ENCODE measurements at regions not wholly inside any gene's neighbourhood (a gene's known extent, or its start where the extent isn't known, plus 50 kb on each side); places are given as distances from the start of the nearest gene placed in this dataset.
"Not testable (repeated sequence)": the region's sequence is repeated elsewhere in the genome, so short reads cannot be mapped to it uniquely, and the experiment has no call there.

DNA sequence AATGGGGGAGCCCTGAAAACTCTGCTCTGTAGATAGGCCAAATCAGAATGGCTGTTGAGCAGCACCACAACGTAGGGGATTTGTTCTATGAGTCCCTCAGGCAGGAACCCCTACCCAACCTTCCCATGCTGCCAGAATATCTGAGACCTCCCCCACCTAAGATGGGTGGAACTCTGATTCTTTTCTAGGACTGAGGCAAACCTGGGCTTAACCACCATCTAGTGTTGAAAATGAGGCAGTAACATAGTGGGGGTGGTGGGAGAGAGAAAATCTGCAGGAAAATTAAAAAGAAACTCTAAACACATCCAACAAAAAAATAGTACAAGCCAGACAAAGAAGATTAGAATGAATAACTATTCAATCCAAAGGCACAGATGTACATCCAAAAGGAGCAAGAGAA is 228.4 kb downstream of the ATPSCKMT start:
- Histone ChIP-seq H3K36me3 (ENCODE audit: control insufficient read depth in 1 of 2, insufficient read depth in 2 of 2, low read length in 1 of 2) (no peaks in the 10 kb centered on the region), H3K27ac (ENCODE audit: low read depth in 1 of 2, low read length in 2 of 2) (no peak overlapping the region), H3K4me1 (ENCODE audit: control insufficient read depth in 1 of 2, insufficient read depth in 2 of 2, low read length in 2 of 2) (no peaks in the 10 kb centered on the region), H3K9me3 (ENCODE audit: control insufficient read depth, low read length) (peaks cover 2% of the 10 kb centered on the region), H3K27me3 (ENCODE audit: control insufficient read depth in 1 of 2, insufficient read depth in 2 of 2, low read length in 1 of 2) (no peaks in the 10 kb centered on the region), H3K4me3 (ENCODE audit: low read length in 2 of 2) (no peak overlapping the region)
- intact Hi-C loops (cut with DNase I) = no loop called here
- DNase-seq (no peak), ATAC-seq (ENCODE audit: low FRiP score) (no peak)
- WGBS, 2 donors = 81 to 91% methylated on average over 1 of the region's 1 CpG

DNA sequence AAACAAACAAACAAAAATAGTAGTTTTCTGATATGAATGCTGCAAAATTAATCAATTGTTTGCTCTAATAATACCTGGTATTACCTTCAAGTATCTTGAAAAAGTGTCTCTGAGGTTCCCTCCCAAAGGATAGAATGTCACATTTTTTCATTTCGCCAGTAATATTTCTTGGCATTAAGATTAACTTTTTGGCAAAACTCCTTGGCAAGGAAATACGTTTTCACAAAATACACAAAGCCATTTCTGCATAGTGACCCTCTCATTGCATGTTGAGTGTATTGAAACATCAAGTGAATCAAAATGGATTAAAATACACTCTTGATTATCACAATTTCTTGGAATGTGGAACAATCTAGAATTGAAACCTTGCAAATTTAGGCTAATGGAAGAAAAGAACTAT is 230.5 kb downstream of the ATPSCKMT start:
- Histone ChIP-seq H3K9me3 (ENCODE audit: control insufficient read depth, low read length) (peaks cover 2% of the 10 kb centered on the region), H3K4me3 (ENCODE audit: low read length in 2 of 2) (no peak overlapping the region), H3K4me1 (ENCODE audit: control insufficient read depth in 1 of 2, insufficient read depth in 2 of 2, low read length in 2 of 2) (no peaks in the 10 kb centered on the region), H3K27ac (ENCODE audit: low read depth in 1 of 2, low read length in 2 of 2) (no peak overlapping the region), H3K27me3 (ENCODE audit: control insufficient read depth in 1 of 2, insufficient read depth in 2 of 2, low read length in 1 of 2) (no peaks in the 10 kb centered on the region), H3K36me3 (ENCODE audit: control insufficient read depth in 1 of 2, insufficient read depth in 2 of 2, low read length in 1 of 2) (no peaks in the 10 kb centered on the region)
- DNase-seq (no peak), ATAC-seq (ENCODE audit: low FRiP score) (no peak)
- WGBS, 2 donors = 0 to 3% methylated on average over 2 of the region's 2 CpGs
- intact Hi-C loops (cut with DNase I) = no loop called here

DNA sequence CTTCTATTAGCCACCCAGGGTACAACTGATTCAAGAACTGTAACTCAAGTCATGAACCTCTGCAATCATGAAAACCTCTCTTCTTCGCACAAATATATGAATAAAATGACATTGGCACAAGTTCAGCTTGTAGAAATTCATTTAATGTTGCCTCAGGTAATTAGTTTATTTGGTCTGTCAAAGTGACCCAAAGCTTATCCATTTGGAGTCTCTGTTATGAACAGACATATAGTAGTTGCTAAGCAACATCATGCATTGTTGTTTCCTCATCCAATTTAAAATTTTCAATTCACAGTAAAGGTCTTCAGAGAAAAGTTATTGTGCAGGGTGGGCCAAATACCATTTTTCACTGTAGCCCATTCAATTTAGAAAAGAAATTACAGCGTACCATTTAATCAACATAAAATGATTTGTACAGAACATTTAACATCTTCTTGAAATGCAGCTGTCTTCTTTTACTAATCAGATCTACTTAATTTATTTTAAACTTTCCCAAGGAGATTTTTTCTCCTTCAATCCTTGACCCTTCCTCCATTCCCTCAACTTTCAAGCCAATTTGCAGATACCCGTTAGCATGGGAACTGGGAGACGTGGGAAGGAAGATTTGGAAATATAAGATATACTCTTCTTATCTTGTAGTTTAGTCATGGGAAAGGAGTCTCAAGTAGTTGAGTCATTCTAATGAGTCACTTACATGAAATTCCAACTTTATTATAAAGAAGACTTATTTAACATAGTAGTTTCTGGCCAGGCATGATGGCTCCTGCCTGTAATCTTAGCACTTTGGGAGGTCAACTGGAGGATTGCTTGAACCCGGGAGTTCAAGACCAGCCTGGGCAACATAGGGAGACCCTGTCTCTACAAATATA is 231.3 kb downstream of the ATPSCKMT start:
- ATAC-seq (ENCODE audit: low FRiP score) (no peak), DNase-seq (no peak)
- H3K4me1 ChIP-seq (ENCODE audit: control insufficient read depth in 1 of 2, insufficient read depth in 2 of 2, low read length in 2 of 2) = no peaks in the 10 kb centered on the region
- 36 to 39% methylated on average over 5 of the region's 5 CpGs for WGBS, 2 donors
- H3K9me3 ChIP-seq (ENCODE audit: control insufficient read depth, low read length) = peaks cover 2% of the 10 kb centered on the region
- intact Hi-C loops (cut with DNase I) = no loop called here
- H3K4me3 ChIP-seq (ENCODE audit: low read length in 2 of 2) = no peak overlapping the region
- no peak overlapping the region for H3K27ac ChIP-seq (ENCODE audit: low read depth in 1 of 2, low read length in 2 of 2)
- no peaks in the 10 kb centered on the region for H3K36me3 ChIP-seq (ENCODE audit: control insufficient read depth in 1 of 2, insufficient read depth in 2 of 2, low read length in 1 of 2)
- H3K27me3 ChIP-seq (ENCODE audit: control insufficient read depth in 1 of 2, insufficient read depth in 2 of 2, low read length in 1 of 2) = no peaks in the 10 kb centered on the region

DNA sequence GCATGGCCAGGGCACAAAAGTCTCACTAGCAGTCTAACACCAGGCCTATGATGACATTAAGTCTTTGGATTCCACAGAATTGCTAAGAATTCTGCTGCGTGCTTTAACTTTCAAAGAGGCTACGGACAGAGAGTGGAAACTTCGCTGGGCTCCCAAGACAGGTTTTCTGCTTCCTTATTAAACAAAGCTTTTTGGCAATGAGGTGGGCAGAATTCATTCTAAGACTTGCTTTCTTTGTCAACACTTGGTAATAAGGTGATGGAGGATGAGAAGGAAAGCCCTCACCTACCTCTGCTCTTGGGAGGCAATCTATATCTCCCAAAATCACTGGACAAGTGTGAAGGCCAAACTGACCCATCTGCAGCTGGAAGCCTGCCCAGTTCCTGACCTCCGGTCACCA is 231.9 kb downstream of the ATPSCKMT start:
- Histone ChIP-seq H3K27ac (ENCODE audit: low read depth in 1 of 2, low read length in 2 of 2) (no peak overlapping the region), H3K4me1 (ENCODE audit: control insufficient read depth in 1 of 2, insufficient read depth in 2 of 2, low read length in 2 of 2) (no peaks in the 10 kb centered on the region), H3K9me3 (ENCODE audit: control insufficient read depth, low read length) (peaks cover 2% of the 10 kb centered on the region), H3K4me3 (ENCODE audit: low read length in 2 of 2) (no peak overlapping the region), H3K27me3 (ENCODE audit: control insufficient read depth in 1 of 2, insufficient read depth in 2 of 2, low read length in 1 of 2) (no peaks in the 10 kb centered on the region), H3K36me3 (ENCODE audit: control insufficient read depth in 1 of 2, insufficient read depth in 2 of 2, low read length in 1 of 2) (no peaks in the 10 kb centered on the region)
- ATAC-seq (ENCODE audit: low FRiP score) = no peak
- intact Hi-C loops (cut with DNase I) = no loop called here
- WGBS, 2 donors = 73 to 95% methylated on average over 4 of the region's 4 CpGs
- no peak for DNase-seq

DNA sequence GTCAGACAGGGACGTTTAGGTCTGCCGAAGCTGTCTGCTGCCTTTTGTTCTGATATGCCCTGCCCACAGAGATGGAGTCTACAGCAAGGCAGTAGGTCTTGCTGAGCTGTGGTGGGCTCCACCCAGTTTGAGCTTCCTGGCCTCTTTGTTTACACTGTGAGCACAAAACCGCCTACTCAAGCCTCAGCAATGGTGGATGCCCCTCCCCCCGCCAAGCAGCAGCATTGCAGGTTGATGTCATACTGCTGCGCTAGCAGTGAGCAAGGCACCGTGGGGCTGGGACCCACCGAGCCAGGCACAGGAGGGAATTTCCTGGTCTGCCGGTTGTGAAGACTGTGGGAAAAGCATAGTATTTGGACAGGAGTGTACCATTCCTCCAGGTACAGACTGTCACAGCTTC is 233.1 kb downstream of the ATPSCKMT start:
- WGBS, 2 donors = 87 to 88% methylated on average over 8 of the region's 8 CpGs
- H3K27me3 ChIP-seq (ENCODE audit: control insufficient read depth in 1 of 2, insufficient read depth in 2 of 2, low read length in 1 of 2); intact Hi-C loops (cut with DNase I); H3K9me3 ChIP-seq (ENCODE audit: control insufficient read depth, low read length); H3K27ac ChIP-seq (ENCODE audit: low read depth in 1 of 2, low read length in 2 of 2); ATAC-seq (ENCODE audit: low FRiP score); H3K4me3 ChIP-seq (ENCODE audit: low read length in 2 of 2); H3K4me1 ChIP-seq (ENCODE audit: control insufficient read depth in 1 of 2, insufficient read depth in 2 of 2, low read length in 2 of 2); DNase-seq; H3K36me3 ChIP-seq (ENCODE audit: control insufficient read depth in 1 of 2, insufficient read depth in 2 of 2, low read length in 1 of 2): not testable (repeated sequence)

DNA sequence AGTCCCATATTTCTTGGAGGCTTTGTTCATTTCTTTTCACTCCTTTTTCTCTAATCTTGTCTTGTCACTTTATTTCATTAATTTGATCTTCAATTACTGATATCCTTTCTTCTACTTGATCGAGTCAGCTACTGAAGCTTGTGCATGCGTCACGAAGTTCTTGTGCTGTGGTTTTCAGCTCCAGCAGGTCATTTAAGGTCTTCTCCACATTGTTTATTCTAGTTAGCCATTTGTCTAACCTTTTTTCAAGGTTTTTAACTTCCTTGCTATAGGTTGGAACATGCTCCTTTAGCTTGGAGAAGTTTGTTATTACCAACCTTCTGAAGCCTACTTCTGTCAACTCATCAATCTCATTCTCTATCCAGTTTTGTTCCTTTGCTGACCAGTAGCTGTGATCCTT is 234.0 kb downstream of the ATPSCKMT start:
- H3K27me3 ChIP-seq (ENCODE audit: control insufficient read depth in 1 of 2, insufficient read depth in 2 of 2, low read length in 1 of 2); H3K27ac ChIP-seq (ENCODE audit: low read depth in 1 of 2, low read length in 2 of 2); H3K9me3 ChIP-seq (ENCODE audit: control insufficient read depth, low read length); intact Hi-C loops (cut with DNase I); H3K4me1 ChIP-seq (ENCODE audit: control insufficient read depth in 1 of 2, insufficient read depth in 2 of 2, low read length in 2 of 2); ATAC-seq (ENCODE audit: low FRiP score); H3K36me3 ChIP-seq (ENCODE audit: control insufficient read depth in 1 of 2, insufficient read depth in 2 of 2, low read length in 1 of 2); H3K4me3 ChIP-seq (ENCODE audit: low read length in 2 of 2); DNase-seq: not testable (repeated sequence)
- WGBS, 2 donors = 93 to 95% methylated on average over 3 of the region's 3 CpGs

DNA sequence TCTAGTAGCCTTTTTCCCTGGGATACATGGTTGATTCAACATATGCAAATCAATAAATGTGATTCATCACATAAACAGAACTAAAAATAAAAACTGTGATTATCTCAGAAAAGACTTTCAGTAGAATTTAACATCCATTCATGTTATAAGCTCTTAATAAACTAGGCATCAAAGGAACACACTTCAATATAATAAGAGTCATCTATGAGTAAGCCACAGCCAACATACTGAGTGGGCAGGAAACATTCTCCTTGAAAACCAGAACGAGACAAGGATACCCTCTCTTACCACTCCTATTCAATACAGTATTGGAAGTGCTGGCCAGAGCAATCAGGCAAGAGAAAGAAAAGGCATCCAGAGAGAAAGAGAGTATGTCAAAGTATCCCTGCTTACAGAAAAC is 239.9 kb downstream of the ATPSCKMT start:
- no peak for ATAC-seq (ENCODE audit: low FRiP score)
- 46 to 58% methylated on average over 1 of the region's 1 CpG for WGBS, 2 donors

DNA sequence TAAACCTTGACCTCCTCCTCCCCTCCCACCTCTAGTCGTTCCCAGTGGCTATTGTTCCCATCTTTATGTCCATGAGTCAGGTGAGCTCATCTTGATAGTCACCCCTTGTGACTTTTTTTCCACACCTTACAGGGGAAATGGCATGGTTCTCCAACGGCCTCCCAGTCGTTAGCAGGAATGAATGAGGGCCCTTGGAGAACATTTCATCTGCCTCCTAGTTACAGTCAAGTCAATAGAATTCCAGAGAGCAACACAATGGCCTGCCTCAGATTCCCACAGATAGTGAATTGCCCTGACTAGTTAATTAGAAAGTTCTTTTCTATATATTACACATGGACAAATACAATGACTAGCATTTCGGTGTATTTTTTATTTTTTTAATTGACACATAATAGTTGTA is 262.6 kb downstream of the ATPSCKMT start:
- no peak overlapping the region for H3K27ac ChIP-seq (ENCODE audit: low read depth in 1 of 2, low read length in 2 of 2)

More for the DNA sequence above, 239.9 kb downstream of the ATPSCKMT start:
- Histone ChIP-seq H3K4me3 (ENCODE audit: low read length in 2 of 2) (no peak overlapping the region), H3K27ac (ENCODE audit: low read depth in 1 of 2, low read length in 2 of 2) (no peak overlapping the region), H3K27me3 (ENCODE audit: control insufficient read depth in 1 of 2, insufficient read depth in 2 of 2, low read length in 1 of 2) (no peaks in the 10 kb centered on the region), H3K36me3 (ENCODE audit: control insufficient read depth in 1 of 2, insufficient read depth in 2 of 2, low read length in 1 of 2) (no peaks in the 10 kb centered on the region), H3K4me1 (ENCODE audit: control insufficient read depth in 1 of 2, insufficient read depth in 2 of 2, low read length in 2 of 2) (no peaks in the 10 kb centered on the region), H3K9me3 (ENCODE audit: control insufficient read depth, low read length) (no peaks in the 10 kb centered on the region)
- no peak for DNase-seq
- intact Hi-C loops (cut with DNase I) = no loop called here

DNA sequence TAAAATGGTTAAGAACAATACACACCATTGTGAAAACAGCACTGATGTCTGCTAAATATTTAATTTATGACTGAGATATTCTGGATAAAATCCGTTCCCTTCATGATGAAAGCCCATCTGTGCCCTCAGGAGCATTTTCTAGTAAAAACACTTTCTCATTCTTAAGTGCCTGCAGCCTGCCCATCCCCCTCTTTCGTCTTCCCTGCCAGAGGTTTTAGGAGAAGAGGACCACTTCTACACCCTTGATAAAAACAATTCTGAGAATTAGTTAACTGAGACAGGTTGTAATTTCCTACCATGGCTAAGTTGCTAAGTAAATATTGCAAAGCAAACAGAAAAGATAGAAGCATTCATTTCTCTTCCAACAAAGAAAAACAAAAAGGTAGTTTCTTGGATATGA is 272.6 kb downstream of the ATPSCKMT start:
- intact Hi-C loops (cut with DNase I) = no loop called here
- Histone ChIP-seq H3K4me1 (ENCODE audit: control insufficient read depth in 1 of 2, insufficient read depth in 2 of 2, low read length in 2 of 2) (no peaks in the 10 kb centered on the region), H3K9me3 (ENCODE audit: control insufficient read depth, low read length) (peaks cover 1% of the 10 kb centered on the region), H3K27me3 (ENCODE audit: control insufficient read depth in 1 of 2, insufficient read depth in 2 of 2, low read length in 1 of 2) (no peaks in the 10 kb centered on the region), H3K36me3 (ENCODE audit: control insufficient read depth in 1 of 2, insufficient read depth in 2 of 2, low read length in 1 of 2) (no peaks in the 10 kb centered on the region), H3K4me3 (ENCODE audit: low read length in 2 of 2) (no peak overlapping the region), H3K27ac (ENCODE audit: low read depth in 1 of 2, low read length in 2 of 2) (no peak overlapping the region)
- WGBS, 2 donors = 39 to 44% methylated on average over 2 of the region's 2 CpGs
- DNase-seq (no peak), ATAC-seq (ENCODE audit: low FRiP score) (no peak)

More for the DNA sequence above, 262.6 kb downstream of the ATPSCKMT start:
- DNase-seq (no peak), ATAC-seq (ENCODE audit: low FRiP score) (no peak)
- H3K9me3 ChIP-seq (ENCODE audit: control insufficient read depth, low read length) = no peaks in the 10 kb centered on the region
- intact Hi-C loops (cut with DNase I) = no loop called here
- no peaks in the 10 kb centered on the region for H3K4me1 ChIP-seq (ENCODE audit: control insufficient read depth in 1 of 2, insufficient read depth in 2 of 2, low read length in 2 of 2)
- 42 to 90% methylated on average over 4 of the region's 4 CpGs for WGBS, 2 donors
- no peaks in the 10 kb centered on the region for H3K27me3 ChIP-seq (ENCODE audit: control insufficient read depth in 1 of 2, insufficient read depth in 2 of 2, low read length in 1 of 2)
- no peak overlapping the region for H3K4me3 ChIP-seq (ENCODE audit: low read length in 2 of 2)
- H3K36me3 ChIP-seq (ENCODE audit: control insufficient read depth in 1 of 2, insufficient read depth in 2 of 2, low read length in 1 of 2) = no peaks in the 10 kb centered on the region

All from aorta (tissue), 5 donors.